NCI-H2227 (cell line): ENCODE measurements at regions not wholly inside any gene's neighbourhood (a gene's known extent, or its start where the extent isn't known, plus 50 kb on each side); places are given as distances from the start of the nearest gene placed in this dataset.

Experiments used
- DNase-seq: peaks from one replicate; lab custom pipeline; 2025; ENCODE audit not compliant: unreplicated experiment; lab: John Stamatoyannopoulos, UW

DNA sequence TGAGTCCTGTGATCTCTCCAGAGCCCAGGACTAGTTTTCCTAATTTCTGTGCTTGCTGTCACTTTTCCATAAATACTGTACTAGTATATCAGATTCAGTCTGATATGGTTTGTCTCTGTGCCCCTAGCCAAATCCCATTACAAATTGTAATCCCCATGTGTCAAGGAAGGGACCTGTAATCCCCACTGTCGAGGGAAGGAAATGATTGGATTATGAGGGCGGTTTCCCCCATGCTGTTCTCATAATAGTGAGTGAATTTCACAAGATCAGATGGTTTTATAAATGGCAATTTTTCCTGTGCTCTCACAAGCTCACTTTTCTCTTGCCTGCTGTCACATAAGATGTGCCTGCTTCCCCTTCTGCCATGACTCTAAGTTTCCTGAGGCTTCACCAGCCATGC, 54.8 kb upstream of the IFRD1 start:
- DNase-seq, result no peak

DNA sequence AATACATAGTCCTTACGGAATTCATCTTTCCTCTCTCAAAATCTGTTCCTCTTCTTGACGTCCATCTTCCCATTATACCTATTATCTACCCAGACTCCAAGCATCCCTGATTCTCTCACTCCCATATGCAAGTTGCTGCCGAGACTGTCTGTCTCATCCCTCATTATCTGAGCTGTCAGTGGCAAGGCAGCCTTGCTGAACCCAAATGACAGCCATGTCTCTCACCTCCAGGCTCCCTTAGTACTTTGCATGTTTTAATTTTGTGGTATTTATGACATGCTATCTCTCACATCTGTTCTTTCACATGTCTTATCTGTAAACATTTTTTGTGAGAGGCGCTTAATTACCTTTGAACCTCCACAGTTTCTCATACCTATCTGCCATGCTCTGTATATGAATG, 54.4 kb upstream of the IFRD1 start:
- peak; percentile 20 for DNase-seq

DNA sequence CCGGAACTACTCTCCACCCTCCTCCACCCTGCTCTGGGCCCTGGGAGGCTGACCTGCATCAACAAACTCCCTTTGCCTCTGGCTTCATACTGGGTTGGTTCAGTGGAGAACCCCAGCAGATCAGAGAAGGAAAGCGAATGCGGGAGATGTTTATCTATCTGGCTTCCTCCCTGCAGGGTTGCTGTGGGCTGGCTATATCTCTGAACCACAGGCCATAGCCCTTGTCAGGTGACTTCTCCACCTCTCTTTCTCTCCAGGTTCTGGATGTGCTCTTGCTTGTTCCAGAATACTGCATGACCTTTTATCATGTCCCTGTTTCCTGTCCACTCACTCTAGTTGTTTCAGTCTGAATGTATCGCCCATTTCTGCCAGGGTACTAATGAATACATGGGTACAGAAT, 51.7 kb upstream of the IFRD1 start:
- no peak for DNase-seq

DNA sequence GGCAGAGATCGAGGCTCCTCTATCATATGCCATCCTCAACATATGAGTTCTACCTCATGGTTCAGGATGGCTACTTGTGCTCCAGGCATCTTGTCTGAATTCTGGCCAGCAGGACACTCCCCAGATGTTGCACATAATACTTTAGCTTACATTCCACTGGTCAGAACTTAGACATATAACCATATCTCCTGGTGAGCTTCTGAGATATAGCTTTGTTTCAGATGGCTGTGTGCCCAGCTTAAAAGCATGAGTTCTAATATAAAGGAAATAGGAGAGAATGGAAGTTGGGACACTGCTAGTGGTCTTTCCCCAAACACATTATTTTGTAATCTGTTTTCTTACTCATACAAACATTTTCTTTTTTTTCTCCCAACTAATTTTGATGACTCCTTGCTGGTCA, 50.8 kb upstream of the IFRD1 start:
- no peak for DNase-seq

DNA sequence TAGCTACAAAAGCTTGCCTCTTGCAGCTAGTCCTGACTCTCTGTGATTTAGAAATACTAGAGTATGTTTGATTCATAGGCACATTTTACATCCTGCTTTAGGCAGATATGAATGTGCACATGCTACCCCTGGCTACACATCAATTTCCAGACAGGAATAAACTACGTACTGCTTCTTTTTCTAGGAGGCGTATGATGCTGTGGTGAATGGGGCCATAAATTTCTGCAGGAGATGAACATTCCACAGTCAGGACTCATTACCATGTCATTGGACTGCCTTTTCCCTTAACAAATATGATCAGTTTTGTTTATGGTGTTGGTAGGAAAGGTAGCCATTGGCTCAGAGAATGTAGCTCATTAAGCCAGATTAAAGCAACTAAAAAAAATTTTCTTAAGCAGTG, 50.1 kb upstream of the IFRD1 start:
- no peak for DNase-seq
